HepG2 (cell line): ENCODE measurements at regions not wholly inside any gene's neighbourhood (a gene's known extent, or its start where the extent isn't known, plus 50 kb on each side); places are given as distances from the start of the nearest gene placed in this dataset.

ENCODE experiments used
- ATAC-seq: fragments of 200-7000 bp; cut with Tn5 transposase; 3 replicates; pipeline ENCODE4 v1.9.1; 2020; ENCODE audit warnings: mild to moderate bottlenecking, moderate library complexity
- BruUV-seq: library from RNA; stranded (reverse); fragments of 400-500 nt; replicated peaks from 2 replicates; lab custom pipeline; 2021; lab: Mats Ljungman, UMichigan
- CTCF ChIA-PET: fragments of 300-600 bp; formaldehyde crosslinking; extraction: SDS; loops from one replicate; lab custom pipeline; 2021; ENCODE audit warnings: low total read pairs, inconsistent platforms, low intra/inter-chr PET ratio; lab: Yijun Ruan, JAX
- POLR2A ChIA-PET: fragments of 350-600 bp; sonication (Branson Sonifier 250); formaldehyde crosslinking; loops from one replicate; lab custom pipeline; 2020; ENCODE audit warnings: antibody characterized with exemption, inconsistent platforms; lab: Yijun Ruan, JAX
- DNase-seq: peaks from one replicate; pipeline ENCODE4 v3.0.0-alpha.2; 2015; ENCODE audit warnings: low spot score
- FAIRE-seq: peaks from 3 replicates; lab custom pipeline; 2011; peaks lifted over from hg19 to GRCh38; lab: Jason Lieb, UNC
- H2AFZ ChIP-seq: one replicate; pipeline ENCODE4 v1.6.1; 2011; ENCODE audit warnings: low read length, inconsistent platforms
- H3K27ac ChIP-seq: fragments of 300-600 bp; 3 replicates; pipeline ENCODE4 v1.8.0; 2011; ENCODE audit warnings: mixed run types, mild to moderate bottlenecking, mixed read lengths, low read length, inconsistent platforms; ENCODE audit not compliant: insufficient read depth; ENCODE audit errors: extremely low read length
- H3K27me3 ChIP-seq, 2 experiments: fragments of 200-600 bp in 1 of 2; 2 replicates in 1 of 2; 3 replicates in 1 of 2; pipeline versions ENCODE4 v1.6.0 to v1.8.0; 2011; ENCODE audit warnings: low read length in 2 of 2, mild to moderate bottlenecking in 2 of 2, moderate library complexity in 2 of 2, inconsistent platforms in 1 of 2; ENCODE audit not compliant: insufficient read depth in 2 of 2, control insufficient read depth in 1 of 2
- H3K36me3 ChIP-seq, 2 experiments: fragments of 200-600 bp in 1 of 2; replicated peaks in 1 of 2; 2 replicates in 1 of 2; 3 replicates in 1 of 2; pipeline versions ENCODE4 v1.5.1 to v1.8.0; 2011; ENCODE audit warnings: low read length in 2 of 2, inconsistent platforms in 1 of 2; ENCODE audit not compliant: insufficient read depth in 2 of 2, control insufficient read depth in 1 of 2
- H3K4me1 ChIP-seq: 2 replicates; pipeline ENCODE4 v1.5.1; 2012; ENCODE audit warnings: low read length, inconsistent platforms; ENCODE audit not compliant: insufficient read depth
- H3K4me2 ChIP-seq: 2 replicates; pipeline ENCODE4 v1.6.0; 2011; ENCODE audit warnings: low read depth, low read length, inconsistent platforms
- H3K4me3 ChIP-seq, 3 experiments: fragments of 200-600 bp in 1 of 3; sonication (generic), shearing (Covaris generic) in 1 of 3; replicated peaks in 1 of 3; 2 replicates each; pipeline ENCODE4 v1.5.1; 2011 to 2016; ENCODE audit warnings: low read length in 3 of 3, inconsistent platforms in 2 of 3, low read depth in 2 of 3, mild to moderate bottlenecking in 2 of 3, control low read depth in 1 of 3, mixed read lengths in 1 of 3; ENCODE audit not compliant: insufficient read depth in 1 of 3
- H3K79me2 ChIP-seq: one replicate; pipeline ENCODE4 v1.6.1; 2011; ENCODE audit warnings: low read length, inconsistent platforms; ENCODE audit not compliant: insufficient read depth
- H3K9ac ChIP-seq: 2 replicates; pipeline ENCODE4 v1.6.0; 2011; ENCODE audit warnings: mild to moderate bottlenecking, low read depth, low read length, inconsistent platforms; ENCODE audit not compliant: insufficient read depth
- H3K9me3 ChIP-seq: 2 replicates; pipeline ENCODE4 v1.5.1; 2012; ENCODE audit warnings: mild to moderate bottlenecking, low read length
- H4K20me1 ChIP-seq: 2 replicates; pipeline ENCODE4 v1.6.0; 2011; ENCODE audit warnings: inconsistent platforms, mild to moderate bottlenecking, low read length, moderate library complexity; ENCODE audit not compliant: insufficient read depth
- KDM2A ChIP-seq: sonication (generic); formaldehyde crosslinking; IDR thresholded peaks from 2 replicates; pipeline ENCODE4 v1.4.0; 2020; ENCODE audit warnings: low read depth, missing genetic modification reagents, borderline replicate concordance
- MIXL1 ChIP-seq: IDR thresholded peaks from 2 replicates; pipeline ENCODE4 v1.6.1; 2016
- MXI1 ChIP-seq: IDR thresholded peaks from 3 replicates; pipeline ENCODE4 v1.6.1; 2012; ENCODE audit warnings: low read depth, low read length, inconsistent platforms, borderline replicate concordance
- PHB2 ChIP-seq: fragments of 450-650 bp; IDR thresholded peaks from 2 replicates; pipeline ENCODE4 v1.6.1; 2018; ENCODE audit not compliant: partially characterized antibody
- POLR2AphosphoS2 ChIP-seq: IDR thresholded peaks from 2 replicates; pipeline ENCODE4 v1.6.1; 2011; ENCODE audit warnings: low read depth, low read length, improper control_type of control experiment
- SMC3 ChIP-seq: IDR thresholded peaks from 2 replicates; pipeline ENCODE4 v1.6.1; 2011; ENCODE audit warnings: low read length, improper control_type of control experiment
- STAG1 ChIP-seq: sonication (generic); formaldehyde crosslinking; IDR thresholded peaks from 2 replicates; pipeline ENCODE4 v1.4.0; 2020; ENCODE audit warnings: missing genetic modification reagents
- SUZ12 ChIP-seq: fragments of 150-350 bp; IDR thresholded peaks from 2 replicates; pipeline ENCODE4 v1.6.1; 2014; ENCODE audit warnings: low read depth, low read length
- ZNF430 ChIP-seq: sonication (generic); formaldehyde crosslinking; IDR thresholded peaks from 2 replicates; pipeline ENCODE4 v1.9.0; 2021; ENCODE audit warnings: mild to moderate bottlenecking, missing genetic modification reagents
- WGBS: methylation state at CpG from one replicate; pipeline ENCODE4 v1.1.6; 2017; ENCODE audit warnings: low lambda C conversion rate; 5-methylcytosine and 5-hydroxymethylcytosine counted together
- in situ Hi-C: cut with HindIII; loops from 2 replicates; pipeline ENCODE4 v1.10.0; 2017; ENCODE audit warnings: low pct_unique_long_range_greater_than_20kb; ENCODE audit not compliant: extremely low pct_ligation_motif_present
- intact Hi-C: fragments of 100-400 bp; cut with micrococcal nuclease; formaldehyde crosslinking; loops from one replicate; pipeline ENCODE4 v1.10.0; 2022; ENCODE audit not compliant: unreplicated experiment
- TF ChIP-seq, protein P1 (sequence below): sonication (generic); formaldehyde crosslinking; IDR thresholded peaks from 2 replicates; pipeline ENCODE4 v1.4.0; 2020; ENCODE audit warnings: missing genetic modification reagents, borderline replicate concordance
- TF ChIP-seq, protein P2 (sequence below): sonication (generic); formaldehyde crosslinking; IDR thresholded peaks from 2 replicates; pipeline ENCODE4 v1.5.0; 2020; ENCODE audit warnings: mild to moderate bottlenecking, missing genetic modification reagents, moderate library complexity
- TF ChIP-seq, protein P3 (sequence below): conservative IDR thresholded peaks from 2 replicates; pipeline ENCODE4 v1.6.1; 2018; ENCODE audit warnings: missing genetic modification reagents

DNA sequence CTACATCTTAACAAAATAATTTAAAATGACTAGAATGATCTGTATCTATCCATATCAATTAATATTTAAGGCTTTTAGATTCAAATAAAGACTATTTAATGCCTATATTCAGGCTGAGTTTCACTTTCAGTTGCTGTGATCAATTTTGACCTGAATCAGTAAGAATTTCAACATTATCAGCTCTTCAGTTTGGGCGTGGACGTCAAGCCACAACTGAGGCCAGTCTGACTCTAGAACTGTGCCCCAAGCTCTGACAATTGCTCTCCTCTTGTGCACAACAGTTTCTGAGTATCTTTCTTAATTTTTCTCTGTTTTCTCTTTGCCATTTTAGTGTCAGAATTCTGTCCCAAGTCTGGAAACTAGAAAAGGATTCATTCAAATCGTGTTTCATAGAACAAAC lies 1095.5 kb downstream of the PLA2G4A start:
- Histone ChIP-seq H3K27ac (no peak overlapping the region), H3K4me1 (no peaks in the 10 kb centered on the region), H3K9ac (no peak overlapping the region), H3K79me2 (no peaks in the 10 kb centered on the region), H2AFZ (no peak overlapping the region)
- DNase-seq (no peak), ATAC-seq (no peak), FAIRE-seq (no peak)
- intact Hi-C loops: no loop called here
- CTCF ChIA-PET: no interaction called here
- BruUV-seq: no TSS peak
- POLR2A ChIA-PET: no interaction called here
- 6% methylated on average over 3 of the region's 3 CpGs for WGBS
- TF ChIP-seq ZNF430 (CRISPR knock-in tag): no peak
- TF ChIP-seq SUZ12: no peak
- no peak for TF ChIP-seq POLR2AphosphoS2
- no peak for TF ChIP-seq KDM2A (CRISPR knock-in tag)
- TF ChIP-seq MXI1: no peak
- TF ChIP-seq, protein P1, sequence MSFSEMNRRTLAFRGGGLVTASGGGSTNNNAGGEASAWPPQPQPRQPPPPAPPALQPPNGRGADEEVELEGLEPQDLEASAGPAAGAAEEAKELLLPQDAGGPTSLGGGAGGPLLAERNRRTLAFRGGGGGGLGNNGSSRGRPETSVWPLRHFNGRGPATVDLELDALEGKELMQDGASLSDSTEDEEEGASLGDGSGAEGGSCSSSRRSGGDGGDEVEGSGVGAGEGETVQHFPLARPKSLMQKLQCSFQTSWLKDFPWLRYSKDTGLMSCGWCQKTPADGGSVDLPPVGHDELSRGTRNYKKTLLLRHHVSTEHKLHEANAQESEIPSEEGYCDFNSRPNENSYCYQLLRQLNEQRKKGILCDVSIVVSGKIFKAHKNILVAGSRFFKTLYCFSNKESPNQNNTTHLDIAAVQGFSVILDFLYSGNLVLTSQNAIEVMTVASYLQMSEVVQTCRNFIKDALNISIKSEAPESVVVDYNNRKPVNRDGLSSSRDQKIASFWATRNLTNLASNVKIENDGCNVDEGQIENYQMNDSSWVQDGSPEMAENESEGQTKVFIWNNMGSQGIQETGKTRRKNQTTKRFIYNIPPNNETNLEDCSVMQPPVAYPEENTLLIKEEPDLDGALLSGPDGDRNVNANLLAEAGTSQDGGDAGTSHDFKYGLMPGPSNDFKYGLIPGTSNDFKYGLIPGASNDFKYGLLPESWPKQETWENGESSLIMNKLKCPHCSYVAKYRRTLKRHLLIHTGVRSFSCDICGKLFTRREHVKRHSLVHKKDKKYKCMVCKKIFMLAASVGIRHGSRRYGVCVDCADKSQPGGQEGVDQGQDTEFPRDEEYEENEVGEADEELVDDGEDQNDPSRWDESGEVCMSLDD (CRISPR knock-in tag): no peak
- TF ChIP-seq, all 625 proteins: peak for 0
- Histone ChIP-seq H4K20me1 (no peaks in the 10 kb centered on the region), H3K4me2 (no peak overlapping the region), H3K9me3 (no peaks in the 10 kb centered on the region), H3K27me3 (no peaks in the 10 kb centered on the region), H3K36me3 (no peaks in the 10 kb centered on the region), H3K4me3 (no peak overlapping the region)
- in situ Hi-C loops: no loop called here

DNA sequence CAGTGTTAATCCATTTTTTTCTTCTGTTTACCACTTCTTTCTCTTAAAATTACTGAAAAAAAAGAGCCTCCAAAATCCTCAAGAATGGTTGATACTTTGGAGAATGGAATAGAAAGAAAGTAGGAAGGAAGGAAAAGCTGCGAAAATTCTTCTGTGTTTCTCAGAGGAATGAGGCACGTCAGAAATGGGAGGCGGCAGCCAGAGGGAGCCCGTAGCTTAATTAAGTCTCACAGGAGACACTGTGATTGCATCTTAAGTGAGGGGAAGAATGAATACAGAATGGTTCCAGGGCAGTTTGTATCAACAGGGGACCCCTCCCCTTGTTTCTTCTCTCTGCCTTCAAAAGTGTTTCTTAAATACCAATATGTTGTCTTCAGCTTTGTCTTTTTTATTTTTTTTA lies 1099.5 kb downstream of the PLA2G4A start:
- no peaks in the 10 kb centered on the region for H4K20me1 ChIP-seq
- intact Hi-C loops (loop anchor here (1.0 to 5.0 kb wide), 3 partner anchors 73 to 1221 kb away; no protein-coding TSS in a partner anchor), in situ Hi-C loops (no loop called here)
- no peaks in the 10 kb centered on the region for H3K36me3 ChIP-seq
- no peak overlapping the region for H3K4me2 ChIP-seq
- TF ChIP-seq ZNF430 (CRISPR knock-in tag) (no peak), MIXL1 (peak; percentile 63; the same call in 1 of the 2 replicates), STAG1 (CRISPR knock-in tag) (peak; percentile 76), PHB2 (no peak), SMC3 (peak; percentile 44; the same call in 1 of the 2 replicates)
- TF ChIP-seq, protein P2, sequence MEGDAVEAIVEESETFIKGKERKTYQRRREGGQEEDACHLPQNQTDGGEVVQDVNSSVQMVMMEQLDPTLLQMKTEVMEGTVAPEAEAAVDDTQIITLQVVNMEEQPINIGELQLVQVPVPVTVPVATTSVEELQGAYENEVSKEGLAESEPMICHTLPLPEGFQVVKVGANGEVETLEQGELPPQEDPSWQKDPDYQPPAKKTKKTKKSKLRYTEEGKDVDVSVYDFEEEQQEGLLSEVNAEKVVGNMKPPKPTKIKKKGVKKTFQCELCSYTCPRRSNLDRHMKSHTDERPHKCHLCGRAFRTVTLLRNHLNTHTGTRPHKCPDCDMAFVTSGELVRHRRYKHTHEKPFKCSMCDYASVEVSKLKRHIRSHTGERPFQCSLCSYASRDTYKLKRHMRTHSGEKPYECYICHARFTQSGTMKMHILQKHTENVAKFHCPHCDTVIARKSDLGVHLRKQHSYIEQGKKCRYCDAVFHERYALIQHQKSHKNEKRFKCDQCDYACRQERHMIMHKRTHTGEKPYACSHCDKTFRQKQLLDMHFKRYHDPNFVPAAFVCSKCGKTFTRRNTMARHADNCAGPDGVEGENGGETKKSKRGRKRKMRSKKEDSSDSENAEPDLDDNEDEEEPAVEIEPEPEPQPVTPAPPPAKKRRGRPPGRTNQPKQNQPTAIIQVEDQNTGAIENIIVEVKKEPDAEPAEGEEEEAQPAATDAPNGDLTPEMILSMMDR: peak; percentile 69
- TF ChIP-seq, protein P3, sequence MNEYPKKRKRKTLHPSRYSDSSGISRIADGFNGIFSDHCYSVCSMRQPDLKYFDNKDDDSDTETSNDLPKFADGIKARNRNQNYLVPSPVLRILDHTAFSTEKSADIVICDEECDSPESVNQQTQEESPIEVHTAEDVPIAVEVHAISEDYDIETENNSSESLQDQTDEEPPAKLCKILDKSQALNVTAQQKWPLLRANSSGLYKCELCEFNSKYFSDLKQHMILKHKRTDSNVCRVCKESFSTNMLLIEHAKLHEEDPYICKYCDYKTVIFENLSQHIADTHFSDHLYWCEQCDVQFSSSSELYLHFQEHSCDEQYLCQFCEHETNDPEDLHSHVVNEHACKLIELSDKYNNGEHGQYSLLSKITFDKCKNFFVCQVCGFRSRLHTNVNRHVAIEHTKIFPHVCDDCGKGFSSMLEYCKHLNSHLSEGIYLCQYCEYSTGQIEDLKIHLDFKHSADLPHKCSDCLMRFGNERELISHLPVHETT (CRISPR knock-in tag): no peak
- CTCF ChIA-PET: no interaction called here
- H3K79me2 ChIP-seq: no peaks in the 10 kb centered on the region
- peaks cover 6% of the 10 kb centered on the region for H3K4me1 ChIP-seq
- no peak overlapping the region for H3K27ac ChIP-seq
- no peak overlapping the region for H2AFZ ChIP-seq
- H3K27me3 ChIP-seq: no peaks in the 10 kb centered on the region
- POLR2A ChIA-PET: no interaction called here
- FAIRE-seq: peak; percentile 12
- H3K4me3 ChIP-seq: no peak overlapping the region
- peak; percentile 83 for ATAC-seq
- H3K9me3 ChIP-seq: no peaks in the 10 kb centered on the region
- H3K9ac ChIP-seq: no peak overlapping the region
- peak; percentile 29 for DNase-seq
- 8% methylated on average over 4 of the region's 4 CpGs for WGBS
- no TSS peak for BruUV-seq
